Ovary (tissue), 3 donors: ENCODE measurements at regions not wholly inside any gene's neighbourhood (a gene's known extent, or its start where the extent isn't known, plus 50 kb on each side); places are given as distances from the start of the nearest gene placed in this dataset.

Experiments
- EP300 ChIP-seq: sonication (generic); formaldehyde crosslinking; IDR thresholded peaks from one replicate; pipeline ENCODE4 v1.6.1; 2017; ENCODE audit warnings: antibody characterized with exemption
- POLR2A ChIP-seq: fragments of 450-650 bp; IDR thresholded peaks from one replicate; pipeline ENCODE4 v1.6.1; 2017; ENCODE audit warnings: antibody characterized with exemption, mild to moderate bottlenecking, moderate library complexity
- TF ChIP-seq, protein P1 (sequence below), 3 donors: fragments of 450-650 bp in 2 of 3; fragments of 200-600 bp in 1 of 3; IDR thresholded peaks; one replicate each; pipeline versions ENCODE4 v1.5.1 to v1.8.0; 2016 to 2022; ENCODE audit warnings: antibody characterized with exemption in 3 of 3, mild to moderate bottlenecking in 1 of 3
- donor health status: DM: no; HTN: no; CAD: no.

- TF ChIP-seq, protein P1, sequence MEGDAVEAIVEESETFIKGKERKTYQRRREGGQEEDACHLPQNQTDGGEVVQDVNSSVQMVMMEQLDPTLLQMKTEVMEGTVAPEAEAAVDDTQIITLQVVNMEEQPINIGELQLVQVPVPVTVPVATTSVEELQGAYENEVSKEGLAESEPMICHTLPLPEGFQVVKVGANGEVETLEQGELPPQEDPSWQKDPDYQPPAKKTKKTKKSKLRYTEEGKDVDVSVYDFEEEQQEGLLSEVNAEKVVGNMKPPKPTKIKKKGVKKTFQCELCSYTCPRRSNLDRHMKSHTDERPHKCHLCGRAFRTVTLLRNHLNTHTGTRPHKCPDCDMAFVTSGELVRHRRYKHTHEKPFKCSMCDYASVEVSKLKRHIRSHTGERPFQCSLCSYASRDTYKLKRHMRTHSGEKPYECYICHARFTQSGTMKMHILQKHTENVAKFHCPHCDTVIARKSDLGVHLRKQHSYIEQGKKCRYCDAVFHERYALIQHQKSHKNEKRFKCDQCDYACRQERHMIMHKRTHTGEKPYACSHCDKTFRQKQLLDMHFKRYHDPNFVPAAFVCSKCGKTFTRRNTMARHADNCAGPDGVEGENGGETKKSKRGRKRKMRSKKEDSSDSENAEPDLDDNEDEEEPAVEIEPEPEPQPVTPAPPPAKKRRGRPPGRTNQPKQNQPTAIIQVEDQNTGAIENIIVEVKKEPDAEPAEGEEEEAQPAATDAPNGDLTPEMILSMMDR (IDR thresholded peaks at IDR 0.05), result no peak
- TF ChIP-seq POLR2A, result no peak
- no peak for TF ChIP-seq EP300
Observed at GRCh38 chr6:134768931-134769330, 181.0 kb downstream of the ALDH8A1 start.
